ENCODE measurements at regions not wholly inside any gene's neighbourhood (a gene's known extent, or its start where the extent isn't known, plus 50 kb on each side); places are given as distances from the start of the nearest gene placed in this dataset.

DNA sequence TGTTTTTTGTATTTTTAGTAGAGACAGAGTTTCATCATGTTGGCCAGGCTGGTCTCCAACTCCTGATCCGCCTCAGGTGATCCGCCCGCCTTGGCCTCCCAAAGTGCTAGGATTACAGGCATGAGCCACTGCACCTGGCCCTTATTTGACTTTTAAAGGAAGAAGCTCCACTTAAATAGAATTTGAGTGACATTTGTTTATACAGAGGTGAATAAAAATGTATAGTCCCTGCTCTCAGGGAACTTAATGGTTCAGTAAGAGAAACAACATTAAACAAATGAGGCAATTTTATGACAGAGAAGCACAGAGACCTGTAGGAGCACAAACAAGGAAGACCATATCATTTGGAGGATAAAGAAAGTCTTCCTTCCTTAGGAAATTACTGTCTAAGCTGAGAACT, 65.7 kb downstream of the C9orf152 start:
- TF ChIP-seq, protein P1, sequence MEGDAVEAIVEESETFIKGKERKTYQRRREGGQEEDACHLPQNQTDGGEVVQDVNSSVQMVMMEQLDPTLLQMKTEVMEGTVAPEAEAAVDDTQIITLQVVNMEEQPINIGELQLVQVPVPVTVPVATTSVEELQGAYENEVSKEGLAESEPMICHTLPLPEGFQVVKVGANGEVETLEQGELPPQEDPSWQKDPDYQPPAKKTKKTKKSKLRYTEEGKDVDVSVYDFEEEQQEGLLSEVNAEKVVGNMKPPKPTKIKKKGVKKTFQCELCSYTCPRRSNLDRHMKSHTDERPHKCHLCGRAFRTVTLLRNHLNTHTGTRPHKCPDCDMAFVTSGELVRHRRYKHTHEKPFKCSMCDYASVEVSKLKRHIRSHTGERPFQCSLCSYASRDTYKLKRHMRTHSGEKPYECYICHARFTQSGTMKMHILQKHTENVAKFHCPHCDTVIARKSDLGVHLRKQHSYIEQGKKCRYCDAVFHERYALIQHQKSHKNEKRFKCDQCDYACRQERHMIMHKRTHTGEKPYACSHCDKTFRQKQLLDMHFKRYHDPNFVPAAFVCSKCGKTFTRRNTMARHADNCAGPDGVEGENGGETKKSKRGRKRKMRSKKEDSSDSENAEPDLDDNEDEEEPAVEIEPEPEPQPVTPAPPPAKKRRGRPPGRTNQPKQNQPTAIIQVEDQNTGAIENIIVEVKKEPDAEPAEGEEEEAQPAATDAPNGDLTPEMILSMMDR (conservative IDR thresholded peaks at IDR 0.05): no peak
- no peak for TF ChIP-seq ZFX (IDR thresholded peaks at IDR 0.05)
